GM23248 (cell line): ENCODE measurements at regions not wholly inside any gene's neighbourhood (a gene's known extent, or its start where the extent isn't known, plus 50 kb on each side); places are given as distances from the start of the nearest gene placed in this dataset.

Experiments used
- EZH2 ChIP-seq: fragments of 200-600 bp; sonication (generic); IDR thresholded peaks from 2 replicates; pipeline ENCODE4 v1.6.1; 2018; ENCODE audit warnings: antibody characterized with exemption, mild to moderate bottlenecking; ENCODE audit not compliant: insufficient read depth, poor library complexity, severe bottlenecking
- EZH2phosphoT487 ChIP-seq: fragments of 200-600 bp; sonication (generic); IDR thresholded peaks from 2 replicates; pipeline ENCODE4 v1.6.1; 2018; ENCODE audit warnings: antibody characterized with exemption, moderate library complexity, mild to moderate bottlenecking, low read depth; ENCODE audit not compliant: insufficient read depth

- TF ChIP-seq EZH2, result no peak
- no peak for TF ChIP-seq EZH2phosphoT487
These were observed 90.3 kb upstream of the ARAP3 start for GRCh38 chr5:141772281-141772680.
